Mesenchymal stem cell (in vitro differentiated cells and primary cell): ENCODE measurements at regions not wholly inside any gene's neighbourhood (a gene's known extent, or its start where the extent isn't known, plus 50 kb on each side); places are given as distances from the start of the nearest gene placed in this dataset.

Experiments
- DNase-seq: peaks from one replicate; pipeline ENCODE4 v3.0.0-alpha.2; 2013
- H2AFZ ChIP-seq: one replicate; pipeline ENCODE4 v1.6.1; 2013; ENCODE audit warnings: low read depth, mild to moderate bottlenecking, control low read depth, inconsistent platforms, low read length, moderate library complexity
- H2AK5ac ChIP-seq: 2 replicates; pipeline ENCODE4 v1.6.1; 2013; ENCODE audit warnings: low read length, moderate library complexity, mild to moderate bottlenecking, inconsistent platforms; ENCODE audit not compliant: severe bottlenecking
- H2BK120ac ChIP-seq: one replicate; pipeline ENCODE4 v1.6.1; 2013; ENCODE audit warnings: low read depth, mild to moderate bottlenecking, inconsistent platforms, low read length, moderate library complexity
- H2BK12ac ChIP-seq, 2 experiments: one replicate each; pipeline ENCODE4 v1.6.1; 2013; ENCODE audit warnings: inconsistent platforms in 2 of 2, low read length in 2 of 2, mild to moderate bottlenecking in 2 of 2, moderate library complexity in 2 of 2, control low read depth in 1 of 2
- H2BK15ac ChIP-seq: one replicate; pipeline ENCODE4 v1.6.1; 2013; ENCODE audit warnings: mild to moderate bottlenecking, low read depth, inconsistent platforms; ENCODE audit not compliant: poor library complexity, severe bottlenecking
- H2BK5ac ChIP-seq: 2 replicates; pipeline ENCODE4 v1.6.1; 2013; ENCODE audit warnings: low read depth, mild to moderate bottlenecking, low read length, control low read depth, inconsistent platforms; ENCODE audit not compliant: poor library complexity, severe bottlenecking
- H3K14ac ChIP-seq, 2 experiments: one replicate each; pipeline ENCODE4 v1.6.1; 2013; ENCODE audit warnings: inconsistent platforms in 2 of 2, low read length in 2 of 2, control low read depth in 1 of 2, mild to moderate bottlenecking in 1 of 2, moderate library complexity in 1 of 2
- H3K18ac ChIP-seq, 2 experiments: one replicate each; pipeline ENCODE4 v1.6.1; 2013; ENCODE audit warnings: inconsistent platforms in 2 of 2, low read length in 2 of 2, control low read depth in 1 of 2, low read depth in 1 of 2, mild to moderate bottlenecking in 1 of 2
- H3K23ac ChIP-seq, 2 experiments: one replicate each; pipeline ENCODE4 v1.6.1; 2013; ENCODE audit warnings: inconsistent platforms in 2 of 2, low read length in 2 of 2, mild to moderate bottlenecking in 2 of 2, moderate library complexity in 2 of 2, control low read depth in 1 of 2
- H3K27ac ChIP-seq: 2 replicates; pipeline ENCODE4 v1.5.1; 2013; ENCODE audit warnings: mild to moderate bottlenecking, moderate library complexity, low read length, control low read depth, inconsistent platforms; ENCODE audit not compliant: poor library complexity, severe bottlenecking
- H3K27me3 ChIP-seq, 2 experiments: 2 replicates each; pipeline versions ENCODE4 v1.6.1 to v1.7.0; 2013; ENCODE audit warnings: low read length in 2 of 2, mild to moderate bottlenecking in 2 of 2, moderate library complexity in 2 of 2, control low read depth in 1 of 2, inconsistent platforms in 1 of 2; ENCODE audit not compliant: control insufficient read depth in 1 of 2, insufficient read depth in 1 of 2
- H3K36me3 ChIP-seq, 2 experiments: 2 replicates each; pipeline versions ENCODE4 v1.6.1 to v1.7.0; 2013; ENCODE audit warnings: low read length in 2 of 2, control low read depth in 1 of 2, inconsistent platforms in 1 of 2, low read depth in 1 of 2, mild to moderate bottlenecking in 1 of 2; ENCODE audit not compliant: insufficient read depth in 2 of 2, control insufficient read depth in 1 of 2
- H3K4ac ChIP-seq, 2 experiments: one replicate each; pipeline ENCODE4 v1.6.1; 2013; ENCODE audit warnings: inconsistent platforms in 2 of 2, low read length in 2 of 2, mild to moderate bottlenecking in 2 of 2, moderate library complexity in 2 of 2, control low read depth in 1 of 2, low read depth in 1 of 2
- H3K4me1 ChIP-seq: 2 replicates; pipeline ENCODE4 v1.6.1; 2013; ENCODE audit warnings: low read depth, low read length, control low read depth; ENCODE audit not compliant: control insufficient read depth, insufficient read depth
- H3K4me2 ChIP-seq: 2 replicates; pipeline ENCODE4 v1.6.1; 2013; ENCODE audit warnings: low read length, mild to moderate bottlenecking, inconsistent platforms; ENCODE audit not compliant: poor library complexity, severe bottlenecking
- H3K4me3 ChIP-seq, 2 experiments: 2 replicates each; pipeline versions ENCODE4 v1.5.1 to v1.7.0; 2013; ENCODE audit warnings: low read length in 2 of 2, mild to moderate bottlenecking in 2 of 2, control low read depth in 1 of 2, low read depth in 1 of 2; ENCODE audit not compliant: insufficient read depth in 1 of 2
- H3K79me1 ChIP-seq: replicated peaks from 2 replicates; pipeline ENCODE4 v1.6.1; 2013; ENCODE audit warnings: mild to moderate bottlenecking, control low read depth, low read length, inconsistent platforms; ENCODE audit not compliant: poor library complexity, severe bottlenecking
- H3K9ac ChIP-seq: 2 replicates; pipeline ENCODE4 v1.7.0; 2013; ENCODE audit warnings: mild to moderate bottlenecking, low read length, moderate library complexity
- H3K9me3 ChIP-seq: 2 replicates; pipeline ENCODE4 v1.7.0; 2013; ENCODE audit warnings: mild to moderate bottlenecking, low read length; ENCODE audit not compliant: control insufficient read depth
- H4K8ac ChIP-seq: one replicate; pipeline ENCODE4 v1.6.1; 2013; ENCODE audit warnings: inconsistent platforms, mild to moderate bottlenecking, low read length, moderate library complexity
- H4K91ac ChIP-seq: one replicate; pipeline ENCODE4 v1.6.1; 2013; ENCODE audit warnings: mild to moderate bottlenecking, low read length, inconsistent platforms
- WGBS: methylation state at CpG from one replicate; pipeline ENCODE4 v1.1.7; 2013; ENCODE audit warnings: mixed read lengths; 5-methylcytosine and 5-hydroxymethylcytosine counted together

GRCh38 chr4:42344309-42344708 lies 53.0 kb upstream of the SHISA3 start:
- no peak overlapping the region for H3K27ac ChIP-seq
- no peak overlapping the region for H3K4me3 ChIP-seq
- no peak overlapping the region for H3K4me2 ChIP-seq
- no peak overlapping the region for H4K91ac ChIP-seq
- H2BK15ac ChIP-seq: no peak overlapping the region
- no peak overlapping the region for H2AK5ac ChIP-seq
- H3K9me3 ChIP-seq: no peaks in the 10 kb centered on the region
- H2BK12ac ChIP-seq: no peak overlapping the region
- H3K27me3 ChIP-seq: no peaks in the 10 kb centered on the region
- H2AFZ ChIP-seq: no peak overlapping the region
- no peak overlapping the region for H3K4ac ChIP-seq
- DNase-seq: no peak
- no peaks in the 10 kb centered on the region for H3K79me1 ChIP-seq
- H4K8ac ChIP-seq: no peak overlapping the region
- H3K4me1 ChIP-seq: no peaks in the 10 kb centered on the region
- WGBS: 80% methylated on average over 3 of the region's 8 CpGs
- no peak overlapping the region for H2BK120ac ChIP-seq
- no peak overlapping the region for H2BK5ac ChIP-seq
- H3K18ac ChIP-seq: no peak overlapping the region
- no peak overlapping the region for H3K14ac ChIP-seq
- no peaks in the 10 kb centered on the region for H3K36me3 ChIP-seq
- H3K9ac ChIP-seq: no peak overlapping the region
- no peak overlapping the region for H3K23ac ChIP-seq

GRCh38 chr4:42344749-42345148 lies 52.5 kb upstream of the SHISA3 start:
- Histone ChIP-seq H2AFZ (no peak overlapping the region), H2BK120ac (no peak overlapping the region), H3K23ac (no peak overlapping the region), H3K27ac (no peak overlapping the region), H2AK5ac (no peak overlapping the region), H4K8ac (no peak overlapping the region), H3K4me3 (no peak overlapping the region), H3K9me3 (no peaks in the 10 kb centered on the region), H3K79me1 (no peaks in the 10 kb centered on the region), H3K4ac (no peak overlapping the region), H3K36me3 (no peaks in the 10 kb centered on the region), H2BK15ac (no peak overlapping the region), H4K91ac (no peak overlapping the region), H2BK5ac (no peak overlapping the region), H2BK12ac (no peak overlapping the region), H3K9ac (no peak overlapping the region), H3K4me2 (no peak overlapping the region), H3K18ac (no peak overlapping the region), H3K14ac (no peak overlapping the region), H3K27me3 (no peaks in the 10 kb centered on the region), H3K4me1 (no peaks in the 10 kb centered on the region)
- no peak for DNase-seq
- 78% methylated on average over 2 of the region's 2 CpGs for WGBS

GRCh38 chr4:42345962-42346544 lies 51.2 kb upstream of the SHISA3 start:
- Histone ChIP-seq H3K9ac (no peak overlapping the region), H4K8ac (no peak overlapping the region), H4K91ac (no peak overlapping the region), H3K4me3 (no peak overlapping the region), H3K4ac (no peak overlapping the region), H2BK120ac (no peak overlapping the region), H2AK5ac (no peak overlapping the region), H2BK12ac (no peak overlapping the region), H3K9me3 (no peaks in the 10 kb centered on the region), H3K4me2 (no peak overlapping the region), H3K14ac (no peak overlapping the region), H3K27ac (no peak overlapping the region), H3K36me3 (no peaks in the 10 kb centered on the region), H3K79me1 (no peaks in the 10 kb centered on the region), H3K27me3 (no peaks in the 10 kb centered on the region), H2BK5ac (no peak overlapping the region), H2AFZ (no peak overlapping the region), H3K4me1 (no peaks in the 10 kb centered on the region), H3K23ac (no peak overlapping the region), H2BK15ac (no peak overlapping the region), H3K18ac (no peak overlapping the region)
- no peak for DNase-seq
- 94% methylated on average over 29 of the region's 29 CpGs for WGBS

GRCh38 chr4:42347076-42347475 lies 50.2 kb upstream of the SHISA3 start:
- no peak overlapping the region for H4K8ac ChIP-seq
- H4K91ac ChIP-seq: no peak overlapping the region
- H2AK5ac ChIP-seq: no peak overlapping the region
- no peak overlapping the region for H3K18ac ChIP-seq
- no peak for DNase-seq
- H3K27me3 ChIP-seq: no peaks in the 10 kb centered on the region
- H3K4me2 ChIP-seq: no peak overlapping the region
- H2BK12ac ChIP-seq: no peak overlapping the region
- no peaks in the 10 kb centered on the region for H3K4me1 ChIP-seq
- no peak overlapping the region for H2BK15ac ChIP-seq
- H2BK5ac ChIP-seq: no peak overlapping the region
- H3K27ac ChIP-seq: no peak overlapping the region
- no peak overlapping the region for H3K4ac ChIP-seq
- 90% methylated on average over 10 of the region's 10 CpGs for WGBS
- H3K9ac ChIP-seq: no peak overlapping the region
- H3K79me1 ChIP-seq: no peaks in the 10 kb centered on the region
- no peak overlapping the region for H2BK120ac ChIP-seq
- H3K9me3 ChIP-seq: no peaks in the 10 kb centered on the region
- no peak overlapping the region for H3K14ac ChIP-seq
- no peaks in the 10 kb centered on the region for H3K36me3 ChIP-seq
- no peak overlapping the region for H3K23ac ChIP-seq
- H3K4me3 ChIP-seq: no peak overlapping the region
- no peak overlapping the region for H2AFZ ChIP-seq
